ENCODE measurements at regions not wholly inside any gene's neighbourhood (a gene's known extent, or its start where the extent isn't known, plus 50 kb on each side); places are given as distances from the start of the nearest gene placed in this dataset.

- Histone ChIP-seq H4K20me1 (ENCODE audit: insufficient read depth, low read length) (no peaks in the 10 kb centered on the region), H3K36me3 (ENCODE audit: insufficient read depth, low read length) (no peaks in the 10 kb centered on the region), H3K9me3 (ENCODE audit: low read depth, low read length) (no peaks in the 10 kb centered on the region), H3K27me3 (ENCODE audit: insufficient read depth, low read length) (no peaks in the 10 kb centered on the region), H3K4me2 (ENCODE audit: insufficient read depth, low read length) (no peak overlapping the region), H3K4me1 (ENCODE audit: insufficient read depth, low read length) (no peaks in the 10 kb centered on the region), H3K4me3 (ENCODE audit: insufficient read depth, low read length) (no peak overlapping the region), H2AFZ (ENCODE audit: low read length) (no peak overlapping the region), H3K27ac (ENCODE audit: low read depth, low read length) (no peak overlapping the region), H3K79me2 (ENCODE audit: insufficient read depth, low read length) (no peaks in the 10 kb centered on the region)
- TF ChIP-seq CTCF (IDR thresholded peaks at IDR 0.05; ENCODE audit: extremely low read depth, low read depth, low read length): no peak
- no peak for DNase-seq (ENCODE audit: insufficient read length, low spot score, missing footprints)
Observed at GRCh38 chr2:12651641-12652040, 65.1 kb upstream of the TRIB2 start.

- TF ChIP-seq CTCF (IDR thresholded peaks at IDR 0.05; ENCODE audit: extremely low read depth, low read depth, low read length): no peak
- Histone ChIP-seq H3K4me2 (ENCODE audit: insufficient read depth, low read length) (no peak overlapping the region), H3K27ac (ENCODE audit: low read depth, low read length) (no peak overlapping the region), H2AFZ (ENCODE audit: low read length) (no peak overlapping the region), H3K36me3 (ENCODE audit: insufficient read depth, low read length) (no peaks in the 10 kb centered on the region), H4K20me1 (ENCODE audit: insufficient read depth, low read length) (no peaks in the 10 kb centered on the region), H3K4me3 (ENCODE audit: insufficient read depth, low read length) (no peak overlapping the region), H3K4me1 (ENCODE audit: insufficient read depth, low read length) (no peaks in the 10 kb centered on the region), H3K79me2 (ENCODE audit: insufficient read depth, low read length) (no peaks in the 10 kb centered on the region), H3K27me3 (ENCODE audit: insufficient read depth, low read length) (no peaks in the 10 kb centered on the region), H3K9me3 (ENCODE audit: low read depth, low read length) (no peaks in the 10 kb centered on the region)
- no peak for DNase-seq (ENCODE audit: insufficient read length, low spot score, missing footprints)
Observed at GRCh38 chr2:12652723-12653122, 64.0 kb upstream of the TRIB2 start.

GRCh38 chr2:12657560-12657959 is 59.2 kb upstream of the TRIB2 start:
- H3K9me3 ChIP-seq (ENCODE audit: low read depth, low read length): no peaks in the 10 kb centered on the region
- no peak overlapping the region for H3K27ac ChIP-seq (ENCODE audit: low read depth, low read length)
- no peaks in the 10 kb centered on the region for H3K36me3 ChIP-seq (ENCODE audit: insufficient read depth, low read length)

GRCh38 chr2:12658310-12658945 is 58.3 kb upstream of the TRIB2 start:
- Histone ChIP-seq H3K4me1 (ENCODE audit: insufficient read depth, low read length) (no peaks in the 10 kb centered on the region), H4K20me1 (ENCODE audit: insufficient read depth, low read length) (no peaks in the 10 kb centered on the region), H3K9me3 (ENCODE audit: low read depth, low read length) (no peaks in the 10 kb centered on the region), H3K36me3 (ENCODE audit: insufficient read depth, low read length) (no peaks in the 10 kb centered on the region), H2AFZ (ENCODE audit: low read length) (no peak overlapping the region), H3K4me3 (ENCODE audit: insufficient read depth, low read length) (no peak overlapping the region), H3K4me2 (ENCODE audit: insufficient read depth, low read length) (no peak overlapping the region), H3K27me3 (ENCODE audit: insufficient read depth, low read length) (no peaks in the 10 kb centered on the region), H3K27ac (ENCODE audit: low read depth, low read length) (no peak overlapping the region), H3K79me2 (ENCODE audit: insufficient read depth, low read length) (no peaks in the 10 kb centered on the region)
- no peak for TF ChIP-seq CTCF (IDR thresholded peaks at IDR 0.05; ENCODE audit: extremely low read depth, low read depth, low read length)
- DNase-seq (ENCODE audit: insufficient read length, low spot score, missing footprints): no peak

More at GRCh38 chr2:12657560-12657959, 59.2 kb upstream of the TRIB2 start:
- Histone ChIP-seq H3K27me3 (ENCODE audit: insufficient read depth, low read length) (no peaks in the 10 kb centered on the region), H3K79me2 (ENCODE audit: insufficient read depth, low read length) (no peaks in the 10 kb centered on the region), H3K4me2 (ENCODE audit: insufficient read depth, low read length) (no peak overlapping the region), H4K20me1 (ENCODE audit: insufficient read depth, low read length) (no peaks in the 10 kb centered on the region), H3K4me3 (ENCODE audit: insufficient read depth, low read length) (no peak overlapping the region), H3K4me1 (ENCODE audit: insufficient read depth, low read length) (no peaks in the 10 kb centered on the region), H2AFZ (ENCODE audit: low read length) (no peak overlapping the region)
- no peak for DNase-seq (ENCODE audit: insufficient read length, low spot score, missing footprints)
- TF ChIP-seq CTCF (IDR thresholded peaks at IDR 0.05; ENCODE audit: extremely low read depth, low read depth, low read length): no peak
